RWPE1 (cell line): ENCODE measurements at regions not wholly inside any gene's neighbourhood (a gene's known extent, or its start where the extent isn't known, plus 50 kb on each side); places are given as distances from the start of the nearest gene placed in this dataset.

ENCODE experiments used
- CTCF ChIA-PET: fragments of 350-600 bp; sonication (Branson Sonifier 250); formaldehyde crosslinking; extraction: SDS; loops from one replicate; lab custom pipeline; 2021; lab: Yijun Ruan, JAX
- POLR2A ChIA-PET: fragments of 400-600 bp; formaldehyde crosslinking; extraction: SDS; loops from one replicate; lab custom pipeline; 2020; ENCODE audit warnings: antibody characterized with exemption; ENCODE audit not compliant: low non-redundant PET; lab: Yijun Ruan, JAX
- DNase-seq: peaks from one replicate; pipeline ENCODE4 v3.0.0; 2012; ENCODE audit warnings: low spot score
- H3K27ac ChIP-seq: fragments of 450-650 bp; 2 replicates; pipeline ENCODE4 v1.5.1; 2017
- TF ChIP-seq, protein P1 (sequence below): fragments of 450-650 bp; conservative IDR thresholded peaks from 2 replicates; pipeline ENCODE4 v1.5.1; 2017; ENCODE audit warnings: low read depth, mild to moderate bottlenecking

GRCh38 chr11:11157185-11157584 is 195.9 kb downstream of the CSNK2A3 start:
- POLR2A ChIA-PET: no interaction called here
- TF ChIP-seq, protein P1, sequence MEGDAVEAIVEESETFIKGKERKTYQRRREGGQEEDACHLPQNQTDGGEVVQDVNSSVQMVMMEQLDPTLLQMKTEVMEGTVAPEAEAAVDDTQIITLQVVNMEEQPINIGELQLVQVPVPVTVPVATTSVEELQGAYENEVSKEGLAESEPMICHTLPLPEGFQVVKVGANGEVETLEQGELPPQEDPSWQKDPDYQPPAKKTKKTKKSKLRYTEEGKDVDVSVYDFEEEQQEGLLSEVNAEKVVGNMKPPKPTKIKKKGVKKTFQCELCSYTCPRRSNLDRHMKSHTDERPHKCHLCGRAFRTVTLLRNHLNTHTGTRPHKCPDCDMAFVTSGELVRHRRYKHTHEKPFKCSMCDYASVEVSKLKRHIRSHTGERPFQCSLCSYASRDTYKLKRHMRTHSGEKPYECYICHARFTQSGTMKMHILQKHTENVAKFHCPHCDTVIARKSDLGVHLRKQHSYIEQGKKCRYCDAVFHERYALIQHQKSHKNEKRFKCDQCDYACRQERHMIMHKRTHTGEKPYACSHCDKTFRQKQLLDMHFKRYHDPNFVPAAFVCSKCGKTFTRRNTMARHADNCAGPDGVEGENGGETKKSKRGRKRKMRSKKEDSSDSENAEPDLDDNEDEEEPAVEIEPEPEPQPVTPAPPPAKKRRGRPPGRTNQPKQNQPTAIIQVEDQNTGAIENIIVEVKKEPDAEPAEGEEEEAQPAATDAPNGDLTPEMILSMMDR: 0 out of 2 replicates have a peak, but pooled peaks have one; percentile 9
- CTCF ChIA-PET: interaction anchor here (0.9 to 1.1 kb wide), 3 partner anchors 22 to 121 kb away, joined by 3 to 5 read pairs (median 4); no protein-coding TSS in a partner anchor
- H3K27ac ChIP-seq: no peak overlapping the region
- DNase-seq: no peak

GRCh38 chr11:11155962-11156815 is 196.9 kb downstream of the CSNK2A3 start:
- ChIA-PET CTCF (interaction anchor here (0.9 to 1.0 kb wide), 2 partner anchors 8 to 13 kb away, joined by 3 to 4 read pairs; no protein-coding TSS in a partner anchor), POLR2A (no interaction called here)
- TF ChIP-seq, protein P1: peak; percentile 20; the same call in 1 of the 2 replicates
- no peak overlapping the region for H3K27ac ChIP-seq
- no peak for DNase-seq

GRCh38 chr11:11152877-11153276 is 200.2 kb downstream of the CSNK2A3 start:
- CTCF ChIA-PET: interaction anchor here (0.6 kb wide), 1 partner anchor 694 kb away, joined by 4 read pairs; no protein-coding TSS in a partner anchor
- POLR2A ChIA-PET: no interaction called here
- no peak for DNase-seq
- no peak overlapping the region for H3K27ac ChIP-seq
- TF ChIP-seq, protein P1: no peak

DNA sequence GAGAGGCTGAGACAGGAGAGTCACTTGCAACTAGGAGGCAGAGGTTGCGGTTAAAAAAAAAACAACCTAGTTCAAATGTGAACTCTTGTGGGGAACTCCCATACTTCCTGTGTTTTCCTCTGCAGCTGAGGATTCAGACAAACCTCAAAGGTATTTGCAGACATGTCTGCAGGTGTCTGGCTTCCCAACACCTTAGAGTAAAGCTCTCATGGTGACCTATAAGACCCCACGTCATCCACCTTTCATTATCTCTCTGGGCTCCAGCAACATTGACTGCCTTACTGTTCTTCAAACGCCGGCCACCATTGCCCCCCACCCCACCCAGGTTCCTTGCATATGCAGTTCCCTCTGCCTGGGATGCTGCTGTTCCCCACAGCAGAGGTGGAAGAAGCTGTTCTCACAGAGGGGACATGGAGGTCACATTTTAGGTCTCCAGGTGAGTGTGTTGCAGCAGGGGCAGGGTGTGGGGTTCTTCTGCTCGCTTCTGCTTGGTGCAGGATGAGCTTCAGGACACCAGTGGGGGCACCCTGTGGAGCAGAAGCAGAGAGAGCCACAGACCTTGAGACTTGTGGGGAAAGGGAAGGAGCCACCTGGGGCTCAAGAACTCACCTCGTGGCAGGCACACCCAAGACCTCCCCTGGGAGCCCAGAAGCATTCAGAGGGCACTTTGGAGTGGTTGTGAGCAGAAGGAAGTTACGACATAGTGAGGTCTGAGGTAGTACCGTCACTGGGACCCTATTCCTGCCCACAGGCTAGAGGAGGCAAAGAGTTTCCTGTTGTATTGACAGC is 203.2 kb downstream of the CSNK2A3 start:
- no peak for DNase-seq
- TF ChIP-seq, protein P1: no peak
- POLR2A ChIA-PET: no interaction called here
- no peak overlapping the region for H3K27ac ChIP-seq
- CTCF ChIA-PET: interaction anchor here (0.6 to 1.3 kb wide), 2 partner anchors 479 to 633 kb away, joined by 3 read pairs; no protein-coding TSS in a partner anchor

DNA sequence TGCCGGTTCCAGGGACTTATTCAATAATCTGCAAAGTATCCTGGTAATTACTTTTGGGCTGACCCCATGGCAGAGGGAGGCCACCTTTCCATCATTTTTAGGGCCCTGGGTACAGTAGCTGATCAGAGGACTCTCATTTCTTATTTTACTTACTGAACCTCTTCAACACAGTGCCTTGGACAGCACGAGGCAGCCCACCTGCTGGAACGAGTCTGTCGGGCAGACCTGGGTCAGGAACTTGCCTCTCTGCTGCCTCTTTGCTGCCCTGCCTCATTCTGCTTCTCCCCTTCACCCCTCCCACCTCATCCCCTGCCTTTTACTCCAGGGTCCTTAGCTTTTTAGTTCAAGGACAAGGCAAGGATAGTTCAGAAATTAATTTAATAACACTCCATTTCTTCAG is 204.5 kb downstream of the CSNK2A3 start:
- DNase-seq: no peak
- CTCF ChIA-PET: interaction anchor here (1.3 to 1.6 kb wide), 2 partner anchors 120 to 634 kb away, joined by 3 to 4 read pairs; no protein-coding TSS in a partner anchor
- POLR2A ChIA-PET: no interaction called here
- peak overlapping the region; percentile 47; the same call in 1 of the 2 replicates for H3K27ac ChIP-seq
- TF ChIP-seq, protein P1: no peak

- TF ChIP-seq, protein P1: no peak; the same call in 1 of the 2 replicates
- POLR2A ChIA-PET: no interaction called here
- H3K27ac ChIP-seq: peak overlapping the region; percentile 47; the same call in 1 of the 2 replicates
- peak; percentile 27 for DNase-seq
- CTCF ChIA-PET: interaction anchor here (0.6 to 1.6 kb wide), 3 partner anchors 8 to 120 kb away, joined by 3 to 4 read pairs (median 4); no protein-coding TSS in a partner anchor
These were observed 204.9 kb downstream of the CSNK2A3 start for GRCh38 chr11:11148104-11148509.
